Muscle of leg (tissue), 3 donors: ENCODE measurements at regions not wholly inside any gene's neighbourhood (a gene's known extent, or its start where the extent isn't known, plus 50 kb on each side); places are given as distances from the start of the nearest gene placed in this dataset.

Experiments used
- DNase-seq: peaks from one replicate; pipeline ENCODE4 v3.0.0; 2013
- H3K27ac ChIP-seq: one replicate; pipeline ENCODE4 v1.5.1; 2013; ENCODE audit warnings: mild to moderate bottlenecking, low read length, control low read depth
- H3K27me3 ChIP-seq: one replicate; pipeline ENCODE4 v1.6.1; 2013; ENCODE audit warnings: low read length; ENCODE audit not compliant: control insufficient read depth, insufficient read depth
- H3K36me3 ChIP-seq: one replicate; pipeline ENCODE4 v1.6.1; 2013; ENCODE audit warnings: low read length; ENCODE audit not compliant: control insufficient read depth, insufficient read depth
- H3K4me1 ChIP-seq: one replicate; pipeline ENCODE4 v1.6.1; 2013; ENCODE audit warnings: low read length; ENCODE audit not compliant: control insufficient read depth, insufficient read depth
- H3K4me3 ChIP-seq: one replicate; pipeline ENCODE4 v1.5.1; 2013; ENCODE audit warnings: low read length, control low read depth
- H3K9me3 ChIP-seq: replicated peaks from 2 replicates; pipeline ENCODE4 v1.6.1; 2013; ENCODE audit warnings: low read depth, low read length; ENCODE audit not compliant: control insufficient read depth
- WGBS: methylation state at CpG from one replicate; pipeline ENCODE4 v1.1.5; 2013; ENCODE audit warnings: missing lambda C conversion rate; ENCODE audit not compliant: insufficient coverage; 5-methylcytosine and 5-hydroxymethylcytosine counted together

GRCh38 chr5:98639274-98639673 lies 134.2 kb upstream of the RGMB start:
- Histone ChIP-seq H3K9me3 (no peaks in the 10 kb centered on the region), H3K27me3 (peaks cover 2% of the 10 kb centered on the region), H3K36me3 (no peaks in the 10 kb centered on the region), H3K4me1 (no peaks in the 10 kb centered on the region), H3K4me3 (no peak overlapping the region), H3K27ac (no peak overlapping the region)
- DNase-seq = no peak
- WGBS = 24% methylated on average over 2 of the region's 2 CpGs

- Histone ChIP-seq H3K36me3 (no peaks in the 10 kb centered on the region), H3K9me3 (no peaks in the 10 kb centered on the region), H3K4me1 (no peaks in the 10 kb centered on the region), H3K4me3 (no peak overlapping the region), H3K27me3 (peaks cover 2% of the 10 kb centered on the region), H3K27ac (no peak overlapping the region)
- no peak for DNase-seq
- 100% methylated on average over 1 of the region's 1 CpG for WGBS
Measured at GRCh38 chr5:98641671-98642070, 131.8 kb upstream of the RGMB start.

- H3K27ac ChIP-seq = no peak overlapping the region
- H3K27me3 ChIP-seq = peaks cover 2% of the 10 kb centered on the region
- H3K9me3 ChIP-seq = no peaks in the 10 kb centered on the region
- no peaks in the 10 kb centered on the region for H3K36me3 ChIP-seq
- no peak for DNase-seq
- WGBS = 80% methylated on average over 1 of the region's 1 CpG
- H3K4me3 ChIP-seq = no peak overlapping the region
- no peaks in the 10 kb centered on the region for H3K4me1 ChIP-seq
Measured at GRCh38 chr5:98643569-98643968, 129.9 kb upstream of the RGMB start.

GRCh38 chr5:98651715-98652114 lies 121.7 kb upstream of the RGMB start:
- Histone ChIP-seq H3K27ac (no peak overlapping the region), H3K9me3 (no peaks in the 10 kb centered on the region), H3K36me3 (no peaks in the 10 kb centered on the region), H3K27me3 (no peaks in the 10 kb centered on the region), H3K4me1 (no peaks in the 10 kb centered on the region), H3K4me3 (no peak overlapping the region)
- 75% methylated on average over 2 of the region's 3 CpGs for WGBS
- DNase-seq = no peak

- DNase-seq = no peak
- Histone ChIP-seq H3K4me1 (no peaks in the 10 kb centered on the region), H3K27me3 (no peaks in the 10 kb centered on the region), H3K27ac (no peak overlapping the region), H3K4me3 (no peak overlapping the region), H3K9me3 (no peaks in the 10 kb centered on the region), H3K36me3 (no peaks in the 10 kb centered on the region)
- WGBS = 75% methylated on average over 1 of the region's 3 CpGs
Measured at GRCh38 chr5:98656125-98656795, 117.2 kb upstream of the RGMB start.

- Histone ChIP-seq H3K4me1 (no peaks in the 10 kb centered on the region), H3K27me3 (no peaks in the 10 kb centered on the region), H3K36me3 (no peaks in the 10 kb centered on the region), H3K4me3 (no peak overlapping the region), H3K27ac (no peak overlapping the region), H3K9me3 (no peaks in the 10 kb centered on the region)
- no CpG with 5 or more reads among the region's 1 CpG for WGBS
- no peak for DNase-seq
Measured at GRCh38 chr5:98656796-98657195, 116.7 kb upstream of the RGMB start.

GRCh38 chr5:98657559-98657958 lies 115.9 kb upstream of the RGMB start:
- H3K4me3 ChIP-seq = no peak overlapping the region
- H3K27ac ChIP-seq = no peak overlapping the region
- no peaks in the 10 kb centered on the region for H3K9me3 ChIP-seq
- no peak for DNase-seq
- WGBS = 94% methylated on average over 2 of the region's 4 CpGs
- H3K36me3 ChIP-seq = no peaks in the 10 kb centered on the region
- H3K4me1 ChIP-seq = no peaks in the 10 kb centered on the region
- no peaks in the 10 kb centered on the region for H3K27me3 ChIP-seq

- Histone ChIP-seq H3K36me3 (no peaks in the 10 kb centered on the region), H3K27ac (no peak overlapping the region), H3K4me3 (no peak overlapping the region), H3K4me1 (no peaks in the 10 kb centered on the region), H3K27me3 (no peaks in the 10 kb centered on the region), H3K9me3 (peaks cover 6% of the 10 kb centered on the region)
- DNase-seq = no peak
Measured at GRCh38 chr5:98663521-98663920, 109.9 kb upstream of the RGMB start.

- WGBS = 91% methylated on average over 4 of the region's 4 CpGs
- H3K27me3 ChIP-seq = no peaks in the 10 kb centered on the region
- no peak for DNase-seq
Measured at GRCh38 chr5:98664736-98665135, 108.7 kb upstream of the RGMB start.

GRCh38 chr5:98679963-98680362 lies 93.5 kb upstream of the RGMB start:
- no peak for DNase-seq

More at GRCh38 chr5:98664736-98665135, 108.7 kb upstream of the RGMB start:
- no peaks in the 10 kb centered on the region for H3K36me3 ChIP-seq
- no peaks in the 10 kb centered on the region for H3K4me1 ChIP-seq
- no peak overlapping the region for H3K27ac ChIP-seq
- H3K9me3 ChIP-seq = peaks cover 6% of the 10 kb centered on the region
- H3K4me3 ChIP-seq = no peak overlapping the region

GRCh38 chr5:98690002-98690401 lies 83.5 kb upstream of the RGMB start:
- Histone ChIP-seq H3K27ac (no peak overlapping the region), H3K27me3 (no peaks in the 10 kb centered on the region), H3K9me3 (peaks cover 13% of the 10 kb centered on the region), H3K4me3 (no peak overlapping the region), H3K36me3 (no peaks in the 10 kb centered on the region), H3K4me1 (no peaks in the 10 kb centered on the region)
- no peak for DNase-seq

More at GRCh38 chr5:98679963-98680362, 93.5 kb upstream of the RGMB start:
- H3K4me3 ChIP-seq = no peak overlapping the region
- WGBS = 49% methylated on average over 4 of the region's 4 CpGs
- peaks cover under 1% of the 10 kb centered on the region for H3K9me3 ChIP-seq
- H3K27me3 ChIP-seq = no peaks in the 10 kb centered on the region
- H3K4me1 ChIP-seq = no peaks in the 10 kb centered on the region
- H3K27ac ChIP-seq = no peak overlapping the region
- no peaks in the 10 kb centered on the region for H3K36me3 ChIP-seq
